GM18511 (cell line): ENCODE measurements at regions not wholly inside any gene's neighbourhood (a gene's known extent, or its start where the extent isn't known, plus 50 kb on each side); places are given as distances from the start of the nearest gene placed in this dataset.
"Not testable (repeated sequence)": the region's sequence is repeated elsewhere in the genome, so short reads cannot be mapped to it uniquely, and the experiment has no call there.

Experiments used
- ATAC-seq: cut with Tn5 transposase; IDR thresholded peaks from one replicate; pipeline ENCODE4 v1.9.1; 2021; ENCODE audit warnings: mild to moderate bottlenecking, moderate library complexity; ENCODE audit not compliant: unreplicated experiment

DNA sequence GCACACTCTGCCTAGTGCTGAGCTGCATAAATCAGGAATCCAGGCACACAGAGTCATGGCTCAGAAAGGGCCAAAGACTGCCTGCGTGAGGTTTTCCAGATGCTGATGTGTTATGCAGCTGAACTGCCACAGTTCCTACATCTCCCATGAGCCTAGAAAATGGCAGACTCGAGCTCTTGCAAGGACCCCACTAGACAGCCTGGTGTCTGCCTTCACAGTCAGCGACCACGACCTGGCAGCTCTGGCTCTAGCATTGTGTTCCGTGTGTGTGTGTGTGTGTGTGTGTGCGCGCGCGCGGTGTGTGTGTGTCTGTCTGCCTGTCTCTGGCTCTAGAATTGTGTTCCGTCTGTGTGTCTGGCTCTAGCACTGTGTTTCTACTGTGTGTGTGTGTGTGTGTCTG, 203.6 kb upstream of the AGTR2 start:
- no peak for ATAC-seq

- peak; percentile 72 for ATAC-seq
These were observed 201.9 kb upstream of the AGTR2 start for GRCh38 chrX:115968436-115969252.

- no peak for ATAC-seq
These were observed 199.8 kb upstream of the AGTR2 start for GRCh38 chrX:115970718-115971117.

DNA sequence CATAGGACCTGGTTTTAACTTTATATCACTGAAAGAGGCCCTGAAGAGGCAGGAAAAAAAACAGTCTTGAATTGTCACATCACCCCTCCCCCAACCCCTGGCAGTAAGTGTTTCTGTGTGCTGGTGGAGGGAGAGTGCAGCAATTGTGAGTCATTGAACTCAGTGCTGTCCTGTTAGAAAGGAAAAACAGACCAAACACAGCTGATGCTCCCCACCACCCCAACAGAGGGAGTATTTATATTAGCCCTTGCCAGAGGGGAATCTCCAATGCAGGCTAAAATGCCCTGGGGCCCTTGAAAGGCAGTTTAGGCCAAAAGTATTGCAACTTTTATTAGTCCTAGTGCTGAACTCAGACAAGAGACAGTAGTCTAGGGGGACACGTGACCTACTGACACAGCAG, 197.8 kb upstream of the AGTR2 start:
- no peak for ATAC-seq

GRCh38 chrX:115978068-115978467, 192.5 kb upstream of the AGTR2 start:
- ATAC-seq = no peak

- not testable (repeated sequence) for ATAC-seq
These were observed 187.4 kb upstream of the AGTR2 start for GRCh38 chrX:115983148-115983547.

GRCh38 chrX:115987464-115987863, 183.1 kb upstream of the AGTR2 start:
- ATAC-seq = not testable (repeated sequence)

GRCh38 chrX:115988825-115989224, 181.7 kb upstream of the AGTR2 start:
- peak; percentile 76 for ATAC-seq

- ATAC-seq = no peak
These were observed 180.9 kb upstream of the AGTR2 start for GRCh38 chrX:115989686-115990085.

DNA sequence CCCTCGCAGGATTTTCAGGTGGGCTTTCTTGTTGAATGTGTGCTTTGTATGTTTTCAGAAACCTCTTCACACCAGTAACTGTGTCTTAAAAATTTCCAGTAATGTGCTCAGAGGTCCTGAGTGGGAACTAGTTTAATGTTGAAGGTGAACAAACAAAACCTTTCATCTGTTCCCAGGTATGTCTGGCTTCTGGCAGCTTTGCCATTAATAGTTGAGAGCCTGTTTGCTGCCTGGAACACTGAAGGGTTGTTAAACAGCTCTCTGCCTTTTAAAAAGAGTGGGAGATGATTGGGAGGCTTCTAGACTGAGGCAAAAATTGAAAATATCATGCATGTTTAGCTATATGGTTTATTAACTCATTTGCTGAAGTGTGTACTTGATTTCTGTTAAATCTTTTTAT, 161.2 kb upstream of the AGTR2 start:
- peak; percentile 1 for ATAC-seq

DNA sequence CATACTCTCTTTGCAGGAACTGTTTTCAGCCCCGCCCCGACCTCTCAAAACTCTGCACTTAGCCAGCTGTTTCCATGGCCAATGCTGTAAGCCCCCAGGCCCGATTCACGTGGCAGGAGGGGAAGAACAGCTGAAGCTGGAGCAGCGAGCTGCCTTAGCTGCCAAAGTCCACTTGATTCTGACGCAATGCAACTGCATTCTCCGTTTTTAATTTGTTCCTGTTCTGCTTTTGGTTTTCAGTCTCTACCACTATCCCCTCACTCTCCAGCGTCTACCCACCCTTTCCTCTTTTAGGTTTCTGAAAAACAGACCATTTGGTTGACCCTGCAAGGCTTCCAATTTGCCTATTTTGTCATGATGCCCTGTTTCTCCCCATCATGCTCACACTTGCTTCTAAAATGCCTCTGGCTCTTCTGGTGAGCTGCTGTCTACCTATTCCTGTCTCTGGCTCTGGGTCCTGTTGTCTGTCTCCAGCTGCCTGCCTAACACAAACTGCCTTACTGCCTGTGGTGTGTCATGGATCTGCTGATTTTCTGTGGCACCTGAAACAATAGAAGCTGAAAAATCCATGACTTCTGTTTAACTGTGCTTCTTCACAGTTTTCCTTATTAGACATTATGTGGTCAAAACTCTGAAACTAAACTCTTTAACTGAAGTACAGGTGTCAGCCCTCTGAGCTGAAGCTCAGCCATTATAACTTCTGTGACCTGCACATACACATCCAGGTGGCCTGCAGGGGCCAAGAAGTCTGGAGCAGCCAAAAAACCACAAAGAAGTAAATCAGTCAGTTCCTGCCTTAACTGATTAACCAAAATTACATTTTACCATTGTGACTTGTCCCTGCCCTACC, 160.5 kb upstream of the AGTR2 start:
- ATAC-seq = peak; percentile 83

DNA sequence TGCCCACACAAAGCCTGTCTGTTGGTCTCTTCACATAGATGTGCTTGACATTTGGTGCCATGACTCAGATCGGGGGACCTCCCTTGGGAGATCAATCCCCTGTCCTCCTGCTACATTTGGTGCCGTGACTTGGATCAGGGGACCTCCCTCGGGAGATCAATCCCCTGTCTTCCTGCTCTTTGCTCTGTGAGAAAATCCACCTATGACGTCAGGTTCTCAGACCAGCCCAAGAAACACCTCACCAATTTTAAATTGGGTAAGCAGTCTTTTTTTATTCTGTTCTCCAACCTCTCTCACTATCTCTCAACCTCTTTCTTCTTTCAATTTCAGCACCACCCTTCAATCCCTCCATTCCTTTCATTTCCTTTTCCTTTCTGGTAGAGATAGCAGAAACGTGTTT, 159.6 kb upstream of the AGTR2 start:
- ATAC-seq = no peak

DNA sequence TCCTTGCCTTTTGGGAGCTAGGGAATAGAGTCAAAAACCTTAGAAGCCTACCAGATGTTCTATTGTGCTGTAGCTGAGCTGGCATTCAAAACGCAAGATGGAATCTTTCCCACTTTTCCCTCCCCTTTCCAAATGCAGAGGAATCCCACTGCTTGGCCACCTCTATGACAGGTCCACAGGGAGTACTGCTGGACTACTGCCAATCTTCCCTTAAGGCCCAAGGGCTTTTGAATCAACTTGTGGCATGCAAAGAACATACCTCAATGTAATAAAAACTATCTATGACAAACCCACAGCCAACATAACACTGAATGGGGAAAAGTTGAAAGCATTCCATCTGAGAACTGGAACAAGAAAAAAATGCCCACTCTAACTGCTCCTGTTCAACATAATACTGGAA, 139.2 kb upstream of the AGTR2 start:
- ATAC-seq = no peak
